ENCODE measurements at regions not wholly inside any gene's neighbourhood (a gene's known extent, or its start where the extent isn't known, plus 50 kb on each side); places are given as distances from the start of the nearest gene placed in this dataset.

- TF ChIP-seq POLR2A (IDR thresholded peaks at IDR 0.05) (no peak), POLR2AphosphoS5 (IDR thresholded peaks at IDR 0.05) (no peak)
- TF ChIP-seq, protein P1, sequence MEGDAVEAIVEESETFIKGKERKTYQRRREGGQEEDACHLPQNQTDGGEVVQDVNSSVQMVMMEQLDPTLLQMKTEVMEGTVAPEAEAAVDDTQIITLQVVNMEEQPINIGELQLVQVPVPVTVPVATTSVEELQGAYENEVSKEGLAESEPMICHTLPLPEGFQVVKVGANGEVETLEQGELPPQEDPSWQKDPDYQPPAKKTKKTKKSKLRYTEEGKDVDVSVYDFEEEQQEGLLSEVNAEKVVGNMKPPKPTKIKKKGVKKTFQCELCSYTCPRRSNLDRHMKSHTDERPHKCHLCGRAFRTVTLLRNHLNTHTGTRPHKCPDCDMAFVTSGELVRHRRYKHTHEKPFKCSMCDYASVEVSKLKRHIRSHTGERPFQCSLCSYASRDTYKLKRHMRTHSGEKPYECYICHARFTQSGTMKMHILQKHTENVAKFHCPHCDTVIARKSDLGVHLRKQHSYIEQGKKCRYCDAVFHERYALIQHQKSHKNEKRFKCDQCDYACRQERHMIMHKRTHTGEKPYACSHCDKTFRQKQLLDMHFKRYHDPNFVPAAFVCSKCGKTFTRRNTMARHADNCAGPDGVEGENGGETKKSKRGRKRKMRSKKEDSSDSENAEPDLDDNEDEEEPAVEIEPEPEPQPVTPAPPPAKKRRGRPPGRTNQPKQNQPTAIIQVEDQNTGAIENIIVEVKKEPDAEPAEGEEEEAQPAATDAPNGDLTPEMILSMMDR (IDR thresholded peaks at IDR 0.05 in 8 of 11, conservative IDR thresholded peaks at IDR 0.05 in 3 of 11) = no peak
- intact Hi-C loops (cut with DNase I; ENCODE audit: low total_unique reads) = loop anchor here (10.0 kb wide), 1 partner anchor 343 kb away; no protein-coding TSS in a partner anchor
- no peaks in the 10 kb centered on the region for H3K27me3 ChIP-seq (replicated peaks in 1 of 7)
- DNase-seq = no peak
- H3K4me3 ChIP-seq = no peak overlapping the region
- H3K36me3 ChIP-seq = peaks cover 0 to 38% (median 10%) of the 10 kb centered on the region in 6 donors
- peaks cover 0 to 15% (median 0%) of the 10 kb centered on the region in 8 donors for H3K9me3 ChIP-seq
- WGBS, 5 donors = 92 to 94% (median 94%) methylated on average over 2 of the region's 2 CpGs
- H3K27ac ChIP-seq = peak overlapping the region in 1 of 8 donors; percentile 26
- H3K4me1 ChIP-seq = no peaks in the 10 kb centered on the region
Observed at GRCh38 chr7:112897839-112898431, 107.7 kb upstream of the TMEM168 start.

DNA sequence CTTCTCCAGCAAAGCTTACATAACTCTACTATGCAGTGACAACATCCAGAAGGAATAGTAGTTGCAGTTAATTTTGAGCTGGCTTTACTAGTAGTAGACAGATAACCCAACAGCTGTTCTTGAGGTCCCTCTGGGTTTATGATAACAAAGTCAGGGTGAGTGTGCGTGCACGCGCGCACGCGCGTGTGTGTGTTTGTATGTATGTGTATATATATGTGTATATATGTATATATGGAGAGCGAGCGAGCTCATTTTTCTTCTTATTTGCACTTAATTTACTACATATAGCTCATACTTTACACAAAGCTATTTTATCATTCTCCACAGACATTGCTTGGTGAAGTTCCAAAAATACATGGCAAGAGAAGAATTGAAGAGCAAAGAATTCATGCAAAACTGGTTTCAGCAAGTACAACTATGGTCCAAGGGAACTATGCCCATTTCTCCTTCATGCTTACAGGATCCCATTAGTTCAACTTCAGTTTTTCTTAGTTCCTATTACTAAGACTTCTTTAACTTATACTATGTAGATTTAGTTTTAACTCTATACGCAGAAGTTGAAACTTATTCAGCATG lies 105.9 kb upstream of the TMEM168 start:
- H3K27me3 ChIP-seq (replicated peaks in 1 of 7) = no peaks in the 10 kb centered on the region
- H3K4me3 ChIP-seq = no peak overlapping the region
- H3K4me1 ChIP-seq = no peaks in the 10 kb centered on the region
- TF ChIP-seq POLR2AphosphoS5 (IDR thresholded peaks at IDR 0.05) (no peak), POLR2A (IDR thresholded peaks at IDR 0.05) (no peak)
- TF ChIP-seq, protein P1 (IDR thresholded peaks at IDR 0.05 in 8 of 11, conservative IDR thresholded peaks at IDR 0.05 in 3 of 11) = no peak
- intact Hi-C loops (cut with DNase I; ENCODE audit: low total_unique reads) = loop anchor here (10.0 kb wide), 1 partner anchor 341 kb away; no protein-coding TSS in a partner anchor
- no peak overlapping the region for H3K27ac ChIP-seq
- peaks cover 0 to 49% (median 11%) of the 10 kb centered on the region in 6 donors for H3K36me3 ChIP-seq
- WGBS, 5 donors = 89 to 100% (median 98%) methylated on average over 10 of the region's 10 CpGs
- peaks cover 0 to 15% (median 0%) of the 10 kb centered on the region in 8 donors for H3K9me3 ChIP-seq
- no peak for DNase-seq

GRCh38 chr7:112892263-112892662 lies 102.1 kb upstream of the TMEM168 start:
- peaks cover 0 to 28% (median 2%) of the 10 kb centered on the region in 6 donors for H3K4me1 ChIP-seq
- H3K4me3 ChIP-seq = no peak overlapping the region
- intact Hi-C loops (cut with DNase I; ENCODE audit: low total_unique reads) = loop anchor here (10.0 kb wide), 1 partner anchor 337 kb away; no protein-coding TSS in a partner anchor
- TF ChIP-seq POLR2AphosphoS5 (IDR thresholded peaks at IDR 0.05) (no peak), POLR2A (IDR thresholded peaks at IDR 0.05) (no peak)
- TF ChIP-seq, protein P1 (IDR thresholded peaks at IDR 0.05 in 8 of 11, conservative IDR thresholded peaks at IDR 0.05 in 3 of 11) = no peak
- H3K27me3 ChIP-seq (replicated peaks in 1 of 7) = no peaks in the 10 kb centered on the region
- peaks cover 0 to 41% (median 11%) of the 10 kb centered on the region in 6 donors for H3K36me3 ChIP-seq
- DNase-seq = no peak
- H3K9me3 ChIP-seq = no peaks in the 10 kb centered on the region
- H3K27ac ChIP-seq = no peak overlapping the region
- 92 to 97% (median 96%) methylated on average over 2 of the region's 2 CpGs for WGBS, 5 donors

DNA sequence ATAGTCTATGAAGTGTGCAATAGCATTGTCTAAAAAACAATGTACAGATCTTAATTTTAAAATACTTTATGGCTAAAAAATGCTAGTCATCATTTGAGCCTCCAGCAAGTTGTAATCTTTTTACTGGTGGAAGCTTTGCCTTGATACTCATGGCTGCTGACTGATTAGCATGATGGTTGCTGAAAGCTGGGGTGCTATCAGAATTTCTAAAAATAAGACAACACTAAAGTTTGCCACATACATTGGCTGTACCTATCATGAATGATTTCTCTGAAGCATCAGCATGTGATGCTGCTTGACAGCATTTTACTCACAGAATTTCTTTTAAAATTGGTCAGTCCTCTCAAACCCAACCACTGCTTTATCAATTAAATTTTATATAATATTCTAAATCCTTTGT lies 101.5 kb upstream of the TMEM168 start:
- H3K4me1 ChIP-seq = peaks cover 0 to 34% (median 7%) of the 10 kb centered on the region in 6 donors
- intact Hi-C loops (cut with DNase I; ENCODE audit: low total_unique reads) = loop anchor here (10.0 kb wide), 1 partner anchor 337 kb away; no protein-coding TSS in a partner anchor
- H3K27ac ChIP-seq = no peak overlapping the region
- TF ChIP-seq, protein P1 (IDR thresholded peaks at IDR 0.05 in 8 of 11, conservative IDR thresholded peaks at IDR 0.05 in 3 of 11) = no peak
- TF ChIP-seq POLR2A (IDR thresholded peaks at IDR 0.05) = no peak
- no peak for TF ChIP-seq POLR2AphosphoS5 (IDR thresholded peaks at IDR 0.05)
- no peak overlapping the region for H3K4me3 ChIP-seq
- no peak for DNase-seq
- no peaks in the 10 kb centered on the region for H3K27me3 ChIP-seq (replicated peaks in 1 of 7)
- H3K36me3 ChIP-seq = peaks cover 0 to 41% (median 11%) of the 10 kb centered on the region in 6 donors
- no peaks in the 10 kb centered on the region for H3K9me3 ChIP-seq

All from spleen (tissue), 11 donors.